HEK293 (cell line): ENCODE measurements at regions not wholly inside any gene's neighbourhood (a gene's known extent, or its start where the extent isn't known, plus 50 kb on each side); places are given as distances from the start of the nearest gene placed in this dataset.

Experiments used
- CTCF ChIA-PET: fragments of 350-600 bp; formaldehyde crosslinking; extraction: SDS; loops from one replicate; lab custom pipeline; 2021; ENCODE audit warnings: antibody characterized with exemption; lab: Yijun Ruan, JAX
- POLR2A ChIA-PET: fragments of 300-600 bp; formaldehyde crosslinking; extraction: SDS; loops from one replicate; lab custom pipeline; 2020; ENCODE audit warnings: antibody characterized with exemption, inconsistent platforms; lab: Yijun Ruan, JAX
- H3K27ac ChIP-seq: fragments of 200-500 bp; sonication (Bioruptor generic); 2 replicates; pipeline ENCODE4 v1.5.1; 2014; ENCODE audit warnings: low read depth, low read length, control low read depth, inconsistent platforms; ENCODE audit errors: extremely low read depth
- H3K36me3 ChIP-seq, 2 experiments: fragments of 200-500 bp in 1 of 2; sonication (Bioruptor generic) in 1 of 2; 1 replicate in 1 of 2; 2 replicates in 1 of 2; pipeline ENCODE4 v1.5.1; 2014 to 2017; ENCODE audit warnings: inconsistent platforms in 2 of 2, low read length in 2 of 2; ENCODE audit not compliant: control insufficient read depth in 2 of 2, insufficient read depth in 1 of 2
- H3K4me1 ChIP-seq: fragments of 200-500 bp; sonication (Bioruptor generic); 2 replicates; pipeline ENCODE4 v1.5.1; 2014; ENCODE audit warnings: mild to moderate bottlenecking, low read length, inconsistent platforms; ENCODE audit not compliant: control insufficient read depth, insufficient read depth
- H3K4me3 ChIP-seq: 2 replicates; pipeline ENCODE4 v1.5.1; 2011; ENCODE audit warnings: low read depth, mild to moderate bottlenecking, control low read depth, low read length, moderate library complexity
- H3K9me3 ChIP-seq: fragments of 200-500 bp; sonication (Bioruptor generic); 2 replicates; pipeline ENCODE4 v1.5.1; 2014; ENCODE audit warnings: low read depth, low read length, inconsistent platforms; ENCODE audit not compliant: control insufficient read depth, insufficient read depth
- SCRT2 ChIP-seq: fragments of 450-650 bp; formaldehyde crosslinking; IDR thresholded peaks from 2 replicates; pipeline ENCODE4 v1.5.1; 2016; ENCODE audit warnings: missing biosample characterization, missing genetic modification characterization
- ZBTB1 ChIP-seq: fragments of 450-650 bp; formaldehyde crosslinking; IDR thresholded peaks from 2 replicates; pipeline ENCODE4 v1.5.1; 2016; ENCODE audit warnings: missing biosample characterization, missing genetic modification characterization
- ZBTB48 ChIP-seq: fragments of 450-650 bp; formaldehyde crosslinking; IDR thresholded peaks from 2 replicates; pipeline ENCODE4 v1.5.1; 2016; ENCODE audit warnings: missing biosample characterization, missing genetic modification characterization
- ZIC2 ChIP-seq: fragments of 450-650 bp; formaldehyde crosslinking; IDR thresholded peaks from 2 replicates; pipeline ENCODE4 v1.5.1; 2016; ENCODE audit warnings: missing biosample characterization, missing genetic modification characterization
- ZNF121 ChIP-seq: fragments of 450-650 bp; formaldehyde crosslinking; IDR thresholded peaks from 2 replicates; pipeline ENCODE4 v1.5.1; 2016; ENCODE audit warnings: missing biosample characterization, missing genetic modification characterization
- ZNF16 ChIP-seq: fragments of 450-650 bp; formaldehyde crosslinking; IDR thresholded peaks from 2 replicates; pipeline ENCODE4 v1.5.1; 2016; ENCODE audit warnings: low read depth, missing biosample characterization, missing genetic modification characterization
- ZNF221 ChIP-seq: fragments of 450-650 bp; formaldehyde crosslinking; IDR thresholded peaks from 2 replicates; pipeline ENCODE4 v1.5.1; 2017; ENCODE audit warnings: missing biosample characterization, missing genetic modification characterization, borderline replicate concordance
- ZNF311 ChIP-seq: fragments of 450-650 bp; formaldehyde crosslinking; IDR thresholded peaks from 2 replicates; pipeline ENCODE4 v1.5.1; 2017; ENCODE audit warnings: missing biosample characterization, missing genetic modification characterization, borderline replicate concordance
- ZNF324 ChIP-seq: fragments of 450-650 bp; formaldehyde crosslinking; IDR thresholded peaks from 2 replicates; pipeline ENCODE4 v1.5.1; 2016; ENCODE audit warnings: missing biosample characterization, missing genetic modification characterization
- ZNF335 ChIP-seq: fragments of 450-650 bp; formaldehyde crosslinking; conservative IDR thresholded peaks from 2 replicates; pipeline ENCODE4 v1.5.1; 2016; ENCODE audit warnings: missing biosample characterization, missing genetic modification characterization
- ZNF391 ChIP-seq: fragments of 450-650 bp; formaldehyde crosslinking; IDR thresholded peaks from 2 replicates; pipeline ENCODE4 v1.5.1; 2016; ENCODE audit warnings: low read depth, missing biosample characterization, missing genetic modification characterization, borderline replicate concordance
- ZNF514 ChIP-seq: fragments of 450-650 bp; formaldehyde crosslinking; IDR thresholded peaks from 2 replicates; pipeline ENCODE4 v1.5.1; 2016; ENCODE audit warnings: missing biosample characterization, missing genetic modification characterization
- ZNF529 ChIP-seq: fragments of 450-650 bp; formaldehyde crosslinking; IDR thresholded peaks from 2 replicates; pipeline ENCODE4 v1.5.1; 2017; ENCODE audit warnings: missing genetic modification characterization, missing biosample characterization; ENCODE audit not compliant: insufficient replicate concordance
- ZNF544 ChIP-seq: fragments of 450-650 bp; formaldehyde crosslinking; IDR thresholded peaks from 2 replicates; pipeline ENCODE4 v1.5.0; 2017; ENCODE audit warnings: missing biosample characterization, missing genetic modification characterization
- ZNF549 ChIP-seq: fragments of 450-650 bp; IDR thresholded peaks from 2 replicates; pipeline ENCODE4 v1.5.1; 2018; ENCODE audit warnings: missing biosample characterization, missing genetic modification characterization, mild to moderate bottlenecking, inconsistent platforms, moderate library complexity
- ZNF555 ChIP-seq: fragments of 450-650 bp; formaldehyde crosslinking; conservative IDR thresholded peaks from 2 replicates; pipeline ENCODE4 v1.5.1; 2017; ENCODE audit warnings: missing biosample characterization, mild to moderate bottlenecking, missing genetic modification characterization, inconsistent platforms
- ZNF560 ChIP-seq: fragments of 450-650 bp; formaldehyde crosslinking; IDR thresholded peaks from 2 replicates; pipeline ENCODE4 v1.5.1; 2017; ENCODE audit warnings: missing biosample characterization, missing genetic modification characterization, borderline replicate concordance
- ZNF785 ChIP-seq: fragments of 450-650 bp; formaldehyde crosslinking; IDR thresholded peaks from 2 replicates; pipeline ENCODE4 v1.5.1; 2016; ENCODE audit warnings: missing biosample characterization, missing genetic modification characterization
- TF ChIP-seq, protein P1 (sequence below): fragments of 450-650 bp; formaldehyde crosslinking; IDR thresholded peaks from 2 replicates; pipeline ENCODE4 v1.5.1; 2017; ENCODE audit warnings: missing biosample characterization, missing genetic modification characterization
- TF ChIP-seq, protein P2 (sequence below): fragments of 450-650 bp; formaldehyde crosslinking; IDR thresholded peaks from 2 replicates; pipeline ENCODE4 v1.5.1; 2017; ENCODE audit warnings: missing biosample characterization, missing genetic modification characterization
- TF ChIP-seq, protein P3 (sequence below): fragments of 450-650 bp; formaldehyde crosslinking; IDR thresholded peaks from 2 replicates; pipeline ENCODE4 v1.5.1; 2017; ENCODE audit warnings: missing biosample characterization, missing genetic modification characterization
- TF ChIP-seq, protein P4 (sequence below): fragments of 450-650 bp; formaldehyde crosslinking; IDR thresholded peaks from 2 replicates; pipeline ENCODE4 v1.5.1; 2016; ENCODE audit warnings: missing biosample characterization, missing genetic modification characterization

DNA sequence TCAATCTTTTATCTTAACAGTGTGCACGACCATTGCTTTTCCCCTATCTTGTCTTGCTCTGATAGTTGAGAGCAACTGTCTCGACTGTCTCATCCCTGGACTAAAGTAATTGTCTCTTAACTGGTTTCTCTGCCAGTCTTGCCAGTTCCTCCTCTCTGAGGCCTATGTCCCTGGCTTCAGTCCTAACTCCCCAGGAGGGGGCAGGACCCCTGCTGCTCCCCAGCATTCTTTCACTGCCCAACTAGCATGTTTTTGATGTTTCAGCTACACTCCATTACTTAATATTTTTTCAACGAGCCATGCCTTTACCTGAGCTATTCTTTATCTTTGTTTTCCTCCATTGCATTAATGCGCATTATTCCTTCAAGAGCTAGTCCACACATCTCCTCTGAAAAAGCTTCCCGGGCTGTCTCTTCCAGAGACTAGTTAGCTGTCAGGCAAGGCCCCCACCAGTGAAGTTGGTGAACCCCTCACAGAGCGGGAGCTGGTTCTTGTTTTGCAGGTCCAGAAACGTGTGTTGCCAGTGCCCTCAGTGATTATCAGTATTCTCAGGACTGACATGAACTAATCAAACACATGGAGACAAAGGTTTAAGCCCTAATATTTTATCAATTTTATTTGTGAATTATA, 291.7 kb upstream of the KCNN2 start:
- no peaks in the 10 kb centered on the region for H3K36me3 ChIP-seq
- CTCF ChIA-PET = no interaction called here
- POLR2A ChIA-PET = no interaction called here

DNA sequence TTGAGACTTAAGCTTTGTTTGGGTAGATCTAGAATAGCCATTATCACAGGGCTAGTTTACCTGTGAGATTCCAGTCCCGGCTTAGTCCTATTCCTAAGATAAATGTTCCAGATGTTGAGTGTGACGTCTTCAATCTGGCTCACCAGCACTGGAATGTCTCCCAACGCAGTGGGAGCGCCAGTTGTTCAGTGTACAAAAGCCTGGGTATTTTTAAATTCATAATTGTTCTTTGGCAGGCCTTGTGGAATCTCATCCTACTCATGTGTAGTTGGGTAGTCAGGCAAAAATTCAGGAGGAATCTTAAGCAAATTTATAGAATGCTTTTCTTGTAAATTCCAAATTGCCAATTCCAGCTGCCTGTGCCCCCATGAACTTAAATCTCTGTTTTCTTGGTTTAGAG, 272.6 kb upstream of the KCNN2 start:
- Histone ChIP-seq H3K4me1 (no peaks in the 10 kb centered on the region), H3K4me3 (no peak overlapping the region), H3K27ac (no peak overlapping the region), H3K9me3 (no peaks in the 10 kb centered on the region), H3K36me3 (no peaks in the 10 kb centered on the region)
- CTCF ChIA-PET = no interaction called here
- POLR2A ChIA-PET = no interaction called here
- no peak for TF ChIP-seq ZNF16 (tag by site-specific recombination)
- TF ChIP-seq, protein P1, sequence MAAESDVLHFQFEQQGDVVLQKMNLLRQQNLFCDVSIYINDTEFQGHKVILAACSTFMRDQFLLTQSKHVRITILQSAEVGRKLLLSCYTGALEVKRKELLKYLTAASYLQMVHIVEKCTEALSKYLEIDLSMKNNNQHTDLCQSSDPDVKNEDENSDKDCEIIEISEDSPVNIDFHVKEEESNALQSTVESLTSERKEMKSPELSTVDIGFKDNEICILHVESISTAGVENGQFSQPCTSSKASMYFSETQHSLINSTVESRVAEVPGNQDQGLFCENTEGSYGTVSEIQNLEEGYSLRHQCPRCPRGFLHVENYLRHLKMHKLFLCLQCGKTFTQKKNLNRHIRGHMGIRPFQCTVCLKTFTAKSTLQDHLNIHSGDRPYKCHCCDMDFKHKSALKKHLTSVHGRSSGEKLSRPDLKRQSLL (tag by site-specific recombination) = no peak
- TF ChIP-seq ZNF311 (tag by site-specific recombination) = no peak
- TF ChIP-seq, all 188 proteins: peak for 0

More for the DNA sequence above, 291.7 kb upstream of the KCNN2 start:
- H3K27ac ChIP-seq = no peak overlapping the region
- no peaks in the 10 kb centered on the region for H3K9me3 ChIP-seq
- H3K4me3 ChIP-seq = no peak overlapping the region
- no peaks in the 10 kb centered on the region for H3K4me1 ChIP-seq
- no peak for TF ChIP-seq ZIC2 (tag by site-specific recombination)
- TF ChIP-seq ZNF514 (tag by site-specific recombination) = no peak
- TF ChIP-seq ZNF121 (tag by site-specific recombination) = no peak
- no peak for TF ChIP-seq ZNF555 (tag by site-specific recombination)
- TF ChIP-seq ZNF544 = no peak
- no peak for TF ChIP-seq ZNF221 (tag by site-specific recombination)
- TF ChIP-seq, protein P2, sequence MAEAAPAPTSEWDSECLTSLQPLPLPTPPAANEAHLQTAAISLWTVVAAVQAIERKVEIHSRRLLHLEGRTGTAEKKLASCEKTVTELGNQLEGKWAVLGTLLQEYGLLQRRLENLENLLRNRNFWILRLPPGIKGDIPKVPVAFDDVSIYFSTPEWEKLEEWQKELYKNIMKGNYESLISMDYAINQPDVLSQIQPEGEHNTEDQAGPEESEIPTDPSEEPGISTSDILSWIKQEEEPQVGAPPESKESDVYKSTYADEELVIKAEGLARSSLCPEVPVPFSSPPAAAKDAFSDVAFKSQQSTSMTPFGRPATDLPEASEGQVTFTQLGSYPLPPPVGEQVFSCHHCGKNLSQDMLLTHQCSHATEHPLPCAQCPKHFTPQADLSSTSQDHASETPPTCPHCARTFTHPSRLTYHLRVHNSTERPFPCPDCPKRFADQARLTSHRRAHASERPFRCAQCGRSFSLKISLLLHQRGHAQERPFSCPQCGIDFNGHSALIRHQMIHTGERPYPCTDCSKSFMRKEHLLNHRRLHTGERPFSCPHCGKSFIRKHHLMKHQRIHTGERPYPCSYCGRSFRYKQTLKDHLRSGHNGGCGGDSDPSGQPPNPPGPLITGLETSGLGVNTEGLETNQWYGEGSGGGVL = no peak
- TF ChIP-seq ZNF391 (tag by site-specific recombination) = no peak
- TF ChIP-seq ZBTB48 (tag by site-specific recombination) = no peak
- no peak for TF ChIP-seq ZNF785 (tag by site-specific recombination)

DNA sequence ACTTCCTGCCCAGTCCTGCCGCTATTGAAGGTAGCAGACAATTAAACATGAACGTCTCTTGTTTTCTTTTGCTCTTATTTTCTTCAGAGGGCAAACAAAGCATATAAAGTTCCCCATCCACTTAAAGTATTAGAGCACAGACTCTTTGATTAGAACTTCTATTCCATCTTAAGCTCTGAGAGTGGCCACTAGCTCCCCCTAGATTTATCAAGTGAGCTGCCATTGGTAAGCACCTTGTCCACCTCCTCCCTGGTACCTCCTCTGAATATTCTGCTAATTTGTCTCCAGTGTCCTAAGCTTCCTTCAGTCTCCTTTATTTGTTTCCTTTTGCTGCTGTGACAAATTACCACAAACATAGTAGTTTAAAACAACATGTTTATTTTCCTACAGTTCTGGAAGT, 264.3 kb upstream of the KCNN2 start:
- TF ChIP-seq, protein P3, sequence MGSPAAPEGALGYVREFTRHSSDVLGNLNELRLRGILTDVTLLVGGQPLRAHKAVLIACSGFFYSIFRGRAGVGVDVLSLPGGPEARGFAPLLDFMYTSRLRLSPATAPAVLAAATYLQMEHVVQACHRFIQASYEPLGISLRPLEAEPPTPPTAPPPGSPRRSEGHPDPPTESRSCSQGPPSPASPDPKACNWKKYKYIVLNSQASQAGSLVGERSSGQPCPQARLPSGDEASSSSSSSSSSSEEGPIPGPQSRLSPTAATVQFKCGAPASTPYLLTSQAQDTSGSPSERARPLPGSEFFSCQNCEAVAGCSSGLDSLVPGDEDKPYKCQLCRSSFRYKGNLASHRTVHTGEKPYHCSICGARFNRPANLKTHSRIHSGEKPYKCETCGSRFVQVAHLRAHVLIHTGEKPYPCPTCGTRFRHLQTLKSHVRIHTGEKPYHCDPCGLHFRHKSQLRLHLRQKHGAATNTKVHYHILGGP (tag by site-specific recombination) = no peak
- TF ChIP-seq SCRT2 = no peak
- TF ChIP-seq ZBTB1 = no peak
- TF ChIP-seq ZNF560 (tag by site-specific recombination) = no peak
- TF ChIP-seq ZNF529 (tag by site-specific recombination) = no peak
- TF ChIP-seq, protein P4, sequence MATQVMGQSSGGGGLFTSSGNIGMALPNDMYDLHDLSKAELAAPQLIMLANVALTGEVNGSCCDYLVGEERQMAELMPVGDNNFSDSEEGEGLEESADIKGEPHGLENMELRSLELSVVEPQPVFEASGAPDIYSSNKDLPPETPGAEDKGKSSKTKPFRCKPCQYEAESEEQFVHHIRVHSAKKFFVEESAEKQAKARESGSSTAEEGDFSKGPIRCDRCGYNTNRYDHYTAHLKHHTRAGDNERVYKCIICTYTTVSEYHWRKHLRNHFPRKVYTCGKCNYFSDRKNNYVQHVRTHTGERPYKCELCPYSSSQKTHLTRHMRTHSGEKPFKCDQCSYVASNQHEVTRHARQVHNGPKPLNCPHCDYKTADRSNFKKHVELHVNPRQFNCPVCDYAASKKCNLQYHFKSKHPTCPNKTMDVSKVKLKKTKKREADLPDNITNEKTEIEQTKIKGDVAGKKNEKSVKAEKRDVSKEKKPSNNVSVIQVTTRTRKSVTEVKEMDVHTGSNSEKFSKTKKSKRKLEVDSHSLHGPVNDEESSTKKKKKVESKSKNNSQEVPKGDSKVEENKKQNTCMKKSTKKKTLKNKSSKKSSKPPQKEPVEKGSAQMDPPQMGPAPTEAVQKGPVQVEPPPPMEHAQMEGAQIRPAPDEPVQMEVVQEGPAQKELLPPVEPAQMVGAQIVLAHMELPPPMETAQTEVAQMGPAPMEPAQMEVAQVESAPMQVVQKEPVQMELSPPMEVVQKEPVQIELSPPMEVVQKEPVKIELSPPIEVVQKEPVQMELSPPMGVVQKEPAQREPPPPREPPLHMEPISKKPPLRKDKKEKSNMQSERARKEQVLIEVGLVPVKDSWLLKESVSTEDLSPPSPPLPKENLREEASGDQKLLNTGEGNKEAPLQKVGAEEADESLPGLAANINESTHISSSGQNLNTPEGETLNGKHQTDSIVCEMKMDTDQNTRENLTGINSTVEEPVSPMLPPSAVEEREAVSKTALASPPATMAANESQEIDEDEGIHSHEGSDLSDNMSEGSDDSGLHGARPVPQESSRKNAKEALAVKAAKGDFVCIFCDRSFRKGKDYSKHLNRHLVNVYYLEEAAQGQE (tag by site-specific recombination) = no peak
- TF ChIP-seq ZNF335 (tag by site-specific recombination) = no peak
- TF ChIP-seq ZNF324 (tag by site-specific recombination) = no peak
- TF ChIP-seq ZNF549 = no peak
- POLR2A ChIA-PET = no interaction called here
- no peaks in the 10 kb centered on the region for H3K36me3 ChIP-seq
- no peak overlapping the region for H3K4me3 ChIP-seq
- H3K4me1 ChIP-seq = no peaks in the 10 kb centered on the region
- CTCF ChIA-PET = interaction anchor here (0.7 to 1.2 kb wide), 2 partner anchors 33 to 418 kb away, joined by 3 to 6 read pairs; no protein-coding TSS in a partner anchor
- H3K9me3 ChIP-seq = no peaks in the 10 kb centered on the region
- H3K27ac ChIP-seq = no peak overlapping the region
